HG03095 (cell line): ENCODE measurements at regions not wholly inside any gene's neighbourhood (a gene's known extent, or its start where the extent isn't known, plus 50 kb on each side); places are given as distances from the start of the nearest gene placed in this dataset.
"Not testable (repeated sequence)": the region's sequence is repeated elsewhere in the genome, so short reads cannot be mapped to it uniquely, and the experiment has no call there.

Experiments used
- ATAC-seq: cut with Tn5 transposase; IDR thresholded peaks from one replicate; pipeline ENCODE4 v1.9.1; 2021; ENCODE audit warnings: moderate library complexity; ENCODE audit not compliant: unreplicated experiment

DNA sequence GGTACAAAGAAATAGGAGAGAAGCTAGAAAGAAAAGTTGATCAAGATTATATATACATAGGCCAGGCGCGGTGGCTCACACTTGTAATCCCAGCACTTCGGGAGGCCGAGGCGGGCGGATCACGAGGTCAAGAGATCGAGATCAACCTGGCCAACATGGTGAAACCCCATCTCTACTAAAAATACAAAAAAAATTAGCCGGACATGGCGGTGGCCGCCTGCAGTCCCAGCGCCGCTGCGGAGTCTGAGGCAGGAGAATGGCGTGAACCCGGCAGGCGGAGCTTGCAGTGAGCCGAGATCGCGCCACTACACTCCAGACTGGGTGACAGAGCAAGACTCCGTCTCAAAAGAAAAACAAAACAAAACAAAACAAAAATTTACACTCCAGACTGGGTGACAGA lies 798.3 kb upstream of the CDH9 start:
- ATAC-seq: not testable (repeated sequence)

DNA sequence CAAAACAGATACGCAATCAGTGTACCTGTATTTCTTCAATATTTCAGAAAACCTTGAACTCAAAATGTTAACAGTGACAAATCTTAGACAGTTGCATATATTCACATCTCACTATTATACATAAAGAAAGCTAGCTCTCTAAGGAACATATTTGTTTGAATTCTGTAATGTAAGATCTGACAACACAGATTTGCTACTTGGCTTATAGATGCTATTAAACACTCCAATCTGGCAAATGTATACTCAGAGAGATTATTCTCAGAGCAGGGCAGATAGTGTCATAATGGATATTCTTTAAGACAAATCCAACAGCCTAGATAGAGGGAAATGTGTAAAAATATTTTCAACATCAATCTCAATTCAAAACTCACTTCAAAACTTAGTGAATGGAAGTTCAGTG lies 794.5 kb upstream of the CDH9 start:
- no peak for ATAC-seq

DNA sequence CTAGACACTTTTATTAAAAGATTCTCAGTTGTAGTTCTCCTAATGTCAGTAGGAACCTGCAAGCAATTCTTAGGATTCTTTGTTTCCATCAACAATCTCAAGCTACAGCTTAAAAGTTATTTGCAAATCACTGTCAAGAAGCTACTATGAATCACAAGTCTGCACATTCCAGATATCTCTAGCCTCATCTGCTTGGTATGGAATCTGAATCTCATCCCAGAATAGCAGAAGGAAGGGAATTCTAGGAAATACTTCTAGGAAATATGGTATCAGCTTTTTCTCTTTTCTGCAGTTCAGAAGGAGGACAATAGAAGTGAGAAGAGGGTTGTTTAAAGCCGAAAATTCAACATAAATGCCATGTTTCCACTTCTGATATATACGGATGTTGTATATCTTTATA lies 792.2 kb upstream of the CDH9 start:
- no peak for ATAC-seq

DNA sequence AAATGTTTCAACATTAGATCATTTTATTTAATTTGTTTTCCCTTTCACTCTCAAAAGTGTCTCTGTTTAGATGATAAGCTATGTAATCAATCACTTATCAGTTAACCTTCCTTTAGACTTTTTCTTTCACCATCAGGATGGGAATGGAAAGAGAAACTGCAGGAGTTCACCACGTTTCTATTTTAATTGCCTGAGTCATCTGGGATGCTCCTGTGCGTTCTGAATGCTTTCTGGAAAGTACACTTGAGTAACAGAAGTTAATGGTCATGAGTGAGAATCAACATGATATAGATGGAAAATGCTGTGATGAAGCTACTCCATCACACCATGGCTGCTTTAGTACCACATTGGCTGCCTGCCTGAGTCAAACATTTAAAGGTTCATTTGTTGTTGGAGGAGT lies 783.3 kb upstream of the CDH9 start:
- ATAC-seq: no peak

DNA sequence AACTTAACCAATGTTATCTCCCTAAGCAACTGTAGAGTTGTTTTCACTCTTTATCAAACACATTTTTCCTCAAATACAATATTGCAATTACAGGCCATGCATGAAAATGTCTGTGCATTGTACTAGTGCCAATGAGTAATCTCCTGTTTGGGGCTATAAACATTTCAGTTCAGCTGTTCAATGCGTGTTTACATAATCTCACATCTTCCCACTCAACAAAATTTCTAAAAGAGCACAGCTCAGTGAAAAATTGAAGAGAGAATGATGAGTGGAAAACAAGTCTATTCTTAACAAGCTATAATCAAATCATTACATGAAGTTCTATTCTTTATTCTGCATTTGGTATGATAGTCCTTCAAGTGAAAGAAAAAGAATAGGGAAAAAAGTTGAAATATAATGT lies 780.5 kb upstream of the CDH9 start:
- no peak for ATAC-seq

DNA sequence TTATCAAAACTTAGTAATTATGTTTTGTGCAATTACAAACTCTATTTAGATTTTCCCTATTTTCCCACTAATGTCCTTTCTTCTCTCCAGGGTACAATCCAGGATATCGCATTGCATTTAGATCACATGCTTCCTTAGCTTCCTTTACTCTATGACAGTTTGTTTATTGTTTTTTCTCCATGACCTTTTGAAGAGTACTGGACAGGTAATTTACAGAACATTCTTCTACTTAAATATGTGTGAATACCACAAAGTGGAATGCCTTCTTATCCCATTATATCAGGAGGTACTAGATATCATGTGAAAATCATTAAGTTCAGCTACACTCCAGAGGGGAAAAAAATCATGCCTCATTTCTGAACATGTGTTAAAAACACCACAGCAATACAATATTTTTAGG lies 776.6 kb upstream of the CDH9 start:
- ATAC-seq: no peak

DNA sequence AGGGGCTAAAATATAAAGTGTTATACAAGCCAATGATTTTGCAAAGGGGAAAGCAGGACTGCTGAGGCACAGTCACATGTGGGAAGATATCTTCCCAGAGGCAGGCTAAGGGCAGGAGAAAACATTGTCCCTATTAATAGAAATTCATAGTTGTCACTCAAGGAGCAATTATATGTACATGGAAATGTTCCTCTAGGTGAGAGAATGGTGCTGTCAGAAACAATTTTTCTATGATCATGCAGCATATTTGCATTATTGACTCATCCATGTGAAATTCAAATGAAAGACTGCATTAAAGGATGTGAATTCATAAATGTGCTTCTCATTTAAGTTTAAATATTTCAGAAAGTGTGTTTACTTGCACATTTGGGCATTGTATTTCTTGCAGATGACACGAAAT lies 775.9 kb upstream of the CDH9 start:
- ATAC-seq: no peak

DNA sequence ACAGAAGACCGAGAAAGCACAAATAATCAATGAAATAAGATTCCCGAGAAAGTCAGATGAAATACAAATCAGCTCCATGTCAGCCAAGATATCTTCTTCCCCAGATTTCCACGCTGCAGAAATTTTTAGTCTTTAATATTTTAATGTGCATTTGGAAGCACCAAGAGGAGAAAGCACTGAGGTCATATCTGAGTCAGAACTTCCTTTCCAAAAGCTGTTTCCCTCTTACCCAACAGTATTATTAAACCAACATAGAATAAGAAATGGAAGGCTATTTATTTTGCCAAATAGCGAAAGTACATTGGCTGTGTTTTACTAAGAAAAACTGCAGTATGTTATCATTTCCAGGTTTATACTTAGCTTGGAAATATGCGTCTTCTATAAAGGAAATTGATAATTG lies 772.1 kb upstream of the CDH9 start:
- no peak for ATAC-seq

DNA sequence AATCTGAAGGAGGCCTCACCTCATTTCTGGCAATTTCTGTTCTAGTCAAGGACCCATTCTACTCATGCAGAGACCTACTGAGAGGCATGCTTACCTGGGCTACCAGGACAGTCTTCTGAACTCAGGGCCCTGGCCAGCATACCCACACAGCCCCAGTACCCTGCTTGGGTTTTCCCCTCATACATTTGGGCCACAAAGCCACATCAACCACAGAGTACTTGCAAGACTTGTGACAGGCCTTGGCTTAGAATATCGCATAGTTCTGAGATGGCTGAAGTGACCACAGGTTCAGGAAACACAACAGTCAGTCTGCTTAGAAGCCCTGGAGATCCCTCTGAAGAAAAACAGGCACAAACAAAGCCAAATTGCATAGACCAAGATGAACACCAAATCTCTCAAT lies 758.8 kb upstream of the CDH9 start:
- no peak for ATAC-seq

DNA sequence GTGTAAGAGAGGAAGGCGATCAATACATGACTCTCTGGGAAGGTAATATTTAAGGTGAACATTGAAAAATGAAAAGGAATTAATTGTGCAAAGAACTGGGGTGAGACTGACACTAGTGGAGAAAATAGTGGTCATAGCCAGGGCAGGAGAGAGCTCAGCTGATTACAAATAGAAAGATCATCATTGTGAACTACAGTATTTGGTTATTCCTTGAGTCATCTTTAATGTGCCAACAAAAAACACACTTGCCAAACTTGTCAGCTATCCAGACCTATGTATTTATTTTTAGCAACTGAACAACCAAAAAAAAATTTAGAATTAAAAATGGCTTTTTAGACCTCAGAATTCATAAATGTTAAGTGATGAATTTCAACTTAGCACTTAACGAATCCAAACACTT lies 749.8 kb upstream of the CDH9 start:
- ATAC-seq: no peak

DNA sequence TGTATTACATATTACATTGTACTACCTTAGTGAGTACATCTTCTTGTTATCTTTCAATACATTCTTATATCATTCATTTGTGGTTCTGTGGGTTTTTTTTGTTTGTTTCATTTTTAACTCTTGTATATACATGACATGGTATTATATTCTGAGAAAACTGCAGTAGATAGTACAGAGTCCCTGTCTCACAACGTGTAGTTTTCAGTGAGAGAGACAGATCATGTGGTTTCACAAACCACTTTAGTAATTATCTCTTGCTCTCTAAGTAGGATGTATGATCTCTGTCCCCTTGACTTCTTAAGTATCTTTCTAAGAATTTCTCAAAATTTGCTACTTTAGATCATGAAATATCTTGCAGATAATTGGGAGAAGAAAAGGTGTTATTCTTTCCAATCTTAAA lies 745.9 kb upstream of the CDH9 start:
- ATAC-seq: no peak

DNA sequence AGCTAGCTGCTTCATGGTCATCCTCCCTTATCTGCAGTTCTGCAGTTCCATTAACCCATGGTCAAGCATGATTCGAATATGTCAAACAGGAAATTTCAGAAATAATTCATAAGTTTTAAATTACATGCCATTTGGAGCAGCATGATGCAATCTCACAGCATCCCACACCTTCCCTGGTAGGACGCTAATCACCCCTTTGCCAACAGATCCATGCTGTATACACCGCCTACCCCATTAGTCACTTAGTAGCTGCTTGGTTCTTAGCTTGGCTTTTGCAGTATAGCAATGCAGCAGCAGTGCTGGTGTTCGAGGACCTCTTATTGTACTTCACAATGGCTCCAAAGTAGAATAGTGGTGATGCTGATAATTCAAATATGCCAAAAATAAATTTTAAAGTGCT lies 739.7 kb upstream of the CDH9 start:
- no peak for ATAC-seq

DNA sequence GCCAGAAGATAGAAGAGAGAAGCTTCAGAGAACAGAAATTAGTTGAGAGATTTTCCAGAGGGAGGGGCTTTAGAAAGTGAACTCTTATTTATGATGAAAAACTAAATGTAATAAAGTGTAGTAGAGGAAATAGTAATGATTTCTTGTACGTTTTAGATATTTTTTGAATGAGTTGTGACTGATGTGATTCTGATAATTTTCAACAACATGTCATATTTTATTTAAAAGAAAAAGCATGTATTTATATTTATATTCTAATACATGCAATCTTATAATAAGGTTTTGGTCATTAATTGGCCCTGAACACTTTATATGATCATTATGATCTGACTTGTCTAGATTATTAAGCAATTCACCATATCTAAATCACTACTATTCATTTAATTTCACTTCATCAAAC lies 735.2 kb upstream of the CDH9 start:
- ATAC-seq: no peak

DNA sequence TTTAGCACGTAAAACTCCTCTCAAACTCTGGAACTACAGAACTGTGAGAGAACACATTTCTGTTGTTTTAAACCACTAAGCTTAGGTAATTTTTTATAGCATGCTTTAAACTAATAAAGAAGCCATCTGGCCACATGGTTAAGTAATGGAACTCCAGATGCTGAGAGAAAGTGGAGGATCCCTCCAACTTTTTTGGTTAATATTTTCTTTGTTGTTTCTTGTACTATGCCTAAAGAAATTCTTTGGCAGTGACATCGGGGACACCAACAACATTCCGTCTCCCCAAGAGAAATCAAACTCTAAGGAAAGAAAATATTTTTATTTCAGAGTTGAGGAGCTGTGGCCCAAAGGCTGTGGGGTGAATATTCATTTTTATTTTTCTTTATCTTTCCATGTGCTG lies 734.8 kb upstream of the CDH9 start:
- ATAC-seq: no peak

DNA sequence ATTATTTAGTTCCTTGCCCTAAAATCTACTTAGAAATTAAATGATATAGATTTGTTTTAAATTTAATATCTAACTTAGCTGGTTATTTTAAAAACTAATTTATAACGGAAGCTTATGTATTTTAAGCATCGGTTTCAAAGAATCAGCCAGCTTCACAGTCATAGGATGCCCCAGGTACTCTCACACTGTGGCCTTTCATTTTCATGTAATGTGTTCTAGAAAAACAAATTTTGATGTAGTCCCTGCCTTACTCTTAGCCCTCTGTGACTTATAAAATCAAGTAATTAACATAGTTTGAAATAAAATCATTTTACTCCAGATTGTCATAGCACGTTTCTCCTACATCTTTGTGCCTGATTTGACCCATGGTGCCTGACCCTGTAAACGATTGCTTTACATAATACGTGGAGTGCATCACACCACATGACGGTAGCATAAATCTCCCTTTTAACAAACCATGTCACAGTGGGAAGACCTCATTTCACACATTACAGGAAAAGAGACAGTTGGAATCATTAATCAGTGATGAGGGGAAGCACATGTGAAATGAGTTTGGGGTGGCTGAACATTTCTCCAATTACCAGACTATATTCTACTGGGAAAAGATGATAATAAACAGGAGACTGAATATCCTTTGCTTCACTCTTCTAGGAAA lies 731.5 kb upstream of the CDH9 start:
- no peak for ATAC-seq

DNA sequence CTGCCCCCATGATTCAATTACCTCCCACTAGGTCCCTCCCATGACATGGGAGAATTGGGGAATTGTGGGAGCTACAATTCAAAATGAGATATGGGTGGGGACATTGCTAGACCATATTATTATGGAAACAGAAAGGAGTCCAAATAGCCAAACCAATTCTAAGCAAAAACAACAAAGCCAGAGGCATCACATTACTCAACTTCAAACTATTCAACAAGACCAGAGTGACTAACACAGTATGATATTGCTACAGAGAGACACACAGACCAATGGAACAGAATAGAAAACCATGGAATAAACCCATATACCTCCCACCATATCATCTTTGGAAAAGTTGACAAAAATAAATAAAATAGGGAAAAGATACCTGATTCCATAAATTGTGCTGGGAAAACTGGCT lies 710.5 kb upstream of the CDH9 start:
- no peak for ATAC-seq

DNA sequence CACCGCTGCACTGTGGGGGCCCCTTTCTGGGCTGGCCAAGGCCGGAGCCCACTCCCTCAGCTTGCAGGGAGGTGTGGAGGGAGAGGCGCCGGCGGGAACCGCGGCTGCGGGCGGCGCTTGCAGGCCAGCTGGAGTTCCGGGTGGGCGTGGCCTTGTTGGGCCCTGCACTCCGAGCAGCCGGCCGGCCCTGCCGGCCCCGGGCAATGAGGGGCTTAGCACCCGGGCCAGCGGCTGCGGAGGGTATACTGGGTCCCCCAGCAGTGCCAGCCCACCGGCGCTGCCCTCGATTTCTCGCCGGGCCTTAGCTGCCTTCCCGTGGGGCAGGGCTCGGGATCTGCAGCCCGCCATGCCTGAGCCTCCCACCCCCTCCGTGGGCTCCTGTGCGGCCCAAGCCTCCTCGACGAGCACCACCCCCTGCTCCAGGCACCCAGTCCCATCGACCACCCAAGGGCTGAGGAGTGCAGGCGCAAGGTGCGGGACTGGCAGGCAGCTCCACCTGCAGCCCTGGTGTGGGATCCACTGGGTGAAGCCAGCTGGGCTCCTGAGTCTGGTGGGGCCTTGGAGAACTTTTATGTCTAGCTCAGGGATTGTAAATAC lies 705.1 kb upstream of the CDH9 start:
- ATAC-seq: not testable (repeated sequence)

DNA sequence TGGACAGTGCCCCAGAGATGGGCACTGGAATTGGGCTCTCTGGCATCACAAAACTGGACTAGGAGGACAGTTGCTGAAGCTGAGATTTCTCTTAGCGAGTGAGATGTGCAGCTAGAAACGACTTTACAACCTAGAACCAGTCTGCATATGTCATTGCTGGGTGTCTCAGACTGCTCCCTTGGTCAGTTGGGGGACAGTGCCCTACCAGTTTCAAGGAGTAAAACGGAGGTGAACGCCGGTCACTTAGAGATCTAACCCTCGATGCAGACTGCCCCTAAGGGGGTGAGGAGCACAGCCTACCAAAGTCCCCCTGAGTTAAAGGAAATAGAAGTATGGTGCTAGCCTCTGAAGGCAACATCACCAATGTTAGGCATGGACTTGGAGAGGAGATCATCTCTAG lies 704.4 kb upstream of the CDH9 start:
- no peak for ATAC-seq

DNA sequence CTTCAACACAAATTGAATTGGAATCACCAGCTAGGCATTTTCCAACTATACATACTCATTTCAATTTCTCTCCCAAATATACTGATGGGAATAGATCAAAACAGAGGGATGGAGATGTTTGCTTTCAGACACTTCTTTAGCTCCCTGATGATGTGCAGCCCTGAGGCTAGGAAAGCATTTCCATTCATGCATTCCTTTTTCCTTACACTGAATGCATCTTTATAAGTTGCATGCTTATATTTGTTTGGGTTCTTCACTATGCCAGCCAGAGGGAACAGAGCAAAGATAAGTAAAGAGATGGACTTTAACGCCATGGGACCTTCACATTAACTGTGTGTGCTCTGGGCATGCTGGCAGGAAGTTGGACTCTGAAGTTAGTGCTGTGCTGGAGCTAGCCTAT lies 696.5 kb upstream of the CDH9 start:
- ATAC-seq: no peak

DNA sequence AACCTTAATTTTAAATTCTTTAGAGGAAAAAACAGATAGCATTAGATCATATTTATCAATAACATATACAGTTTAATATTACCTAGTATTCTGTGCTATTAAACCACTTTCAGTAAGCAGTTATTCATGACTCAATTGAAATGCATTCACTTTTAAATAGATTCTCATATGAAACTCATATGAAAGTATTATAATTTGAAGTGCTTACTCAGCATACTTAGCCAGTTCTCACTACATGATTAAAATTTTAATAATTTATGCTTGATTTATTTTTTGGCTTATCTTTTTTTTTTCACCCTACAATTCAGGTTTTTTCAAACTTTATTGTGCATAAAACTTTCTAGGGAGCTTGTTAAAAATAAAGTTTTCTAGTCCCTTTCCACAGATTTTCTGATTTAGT lies 694.9 kb upstream of the CDH9 start:
- no peak for ATAC-seq

DNA sequence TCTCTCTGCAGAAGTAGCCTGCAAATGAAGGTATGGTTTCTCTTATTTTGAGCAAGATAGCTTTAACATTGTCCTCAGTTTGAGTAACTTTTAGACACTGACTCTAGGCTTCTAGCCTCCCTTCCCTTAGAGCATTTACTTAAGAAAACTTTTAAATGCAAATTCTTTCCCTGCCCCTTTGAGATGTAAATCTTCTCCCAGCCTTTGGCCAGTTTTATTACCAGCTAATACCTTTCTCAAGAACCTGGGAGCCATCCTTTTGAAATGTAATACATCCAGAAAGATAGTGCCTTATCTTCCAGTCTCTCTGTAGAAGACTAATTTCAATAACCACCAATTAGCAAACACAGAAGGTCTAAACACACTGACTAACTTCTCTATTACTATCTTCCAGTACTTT lies 688.9 kb upstream of the CDH9 start:
- no peak for ATAC-seq

DNA sequence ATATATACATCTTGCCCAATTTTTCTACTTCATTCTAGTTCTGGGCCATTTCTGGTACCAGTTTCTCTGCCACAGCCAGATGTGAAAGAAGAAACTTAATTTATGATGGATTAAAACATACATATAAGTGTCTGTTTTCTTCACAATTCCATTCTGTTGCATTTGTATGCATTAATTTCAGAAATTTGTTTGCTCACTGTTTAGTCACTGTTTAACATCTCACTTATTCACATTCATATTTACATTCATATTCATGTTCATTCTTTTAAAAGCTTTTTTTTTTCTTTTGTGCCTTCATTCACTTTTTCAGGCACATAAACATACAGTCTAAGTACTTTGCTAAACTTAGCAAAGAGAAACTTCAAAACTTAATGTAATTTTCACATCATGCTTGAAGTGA lies 684.0 kb upstream of the CDH9 start:
- no peak for ATAC-seq

DNA sequence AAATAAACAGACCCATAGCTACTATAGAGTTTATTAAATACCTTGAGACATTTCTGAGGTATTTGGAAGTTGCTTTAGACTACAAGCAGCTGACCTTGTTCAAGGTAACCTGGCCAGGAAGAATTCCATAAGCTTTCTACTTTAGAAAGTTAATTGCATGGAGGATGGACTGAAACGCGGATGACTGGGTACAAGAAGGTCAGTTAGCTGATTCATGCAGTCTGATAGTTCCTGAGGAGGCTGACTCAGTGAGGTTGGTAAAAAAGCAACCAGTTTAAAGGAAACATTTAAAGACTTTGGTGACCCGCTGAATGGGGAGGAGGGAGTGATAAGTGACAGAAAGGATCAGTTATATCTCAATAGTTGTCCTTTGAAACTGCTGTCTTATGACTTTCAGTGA lies 670.1 kb upstream of the CDH9 start:
- no peak for ATAC-seq
